Fibroblast of pulmonary artery (primary cell): ENCODE measurements at regions not wholly inside any gene's neighbourhood (a gene's known extent, or its start where the extent isn't known, plus 50 kb on each side); places are given as distances from the start of the nearest gene placed in this dataset.

Source experiments
- DNase-seq: peaks from one replicate; pipeline ENCODE4 v3.0.0-alpha.2; 2010; ENCODE audit warnings: low read depth
- H3K4me3 ChIP-seq: replicated peaks from 2 replicates; pipeline ENCODE4 v1.5.1; 2011; ENCODE audit warnings: low read depth, mild to moderate bottlenecking, control low read depth, low read length, moderate library complexity
- TF ChIP-seq, protein P1 (sequence below): IDR thresholded peaks from 2 replicates; pipeline ENCODE4 v1.5.1; 2011; ENCODE audit warnings: mild to moderate bottlenecking, control low read depth, low read length, inconsistent platforms; ENCODE audit errors: missing control alignments

GRCh38 chr16:5480431-5481195 is 383.0 kb upstream of the EEF2KMT start:
- H3K4me3 ChIP-seq = no peak overlapping the region
- TF ChIP-seq, protein P1, sequence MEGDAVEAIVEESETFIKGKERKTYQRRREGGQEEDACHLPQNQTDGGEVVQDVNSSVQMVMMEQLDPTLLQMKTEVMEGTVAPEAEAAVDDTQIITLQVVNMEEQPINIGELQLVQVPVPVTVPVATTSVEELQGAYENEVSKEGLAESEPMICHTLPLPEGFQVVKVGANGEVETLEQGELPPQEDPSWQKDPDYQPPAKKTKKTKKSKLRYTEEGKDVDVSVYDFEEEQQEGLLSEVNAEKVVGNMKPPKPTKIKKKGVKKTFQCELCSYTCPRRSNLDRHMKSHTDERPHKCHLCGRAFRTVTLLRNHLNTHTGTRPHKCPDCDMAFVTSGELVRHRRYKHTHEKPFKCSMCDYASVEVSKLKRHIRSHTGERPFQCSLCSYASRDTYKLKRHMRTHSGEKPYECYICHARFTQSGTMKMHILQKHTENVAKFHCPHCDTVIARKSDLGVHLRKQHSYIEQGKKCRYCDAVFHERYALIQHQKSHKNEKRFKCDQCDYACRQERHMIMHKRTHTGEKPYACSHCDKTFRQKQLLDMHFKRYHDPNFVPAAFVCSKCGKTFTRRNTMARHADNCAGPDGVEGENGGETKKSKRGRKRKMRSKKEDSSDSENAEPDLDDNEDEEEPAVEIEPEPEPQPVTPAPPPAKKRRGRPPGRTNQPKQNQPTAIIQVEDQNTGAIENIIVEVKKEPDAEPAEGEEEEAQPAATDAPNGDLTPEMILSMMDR = no peak
- DNase-seq = no peak

DNA sequence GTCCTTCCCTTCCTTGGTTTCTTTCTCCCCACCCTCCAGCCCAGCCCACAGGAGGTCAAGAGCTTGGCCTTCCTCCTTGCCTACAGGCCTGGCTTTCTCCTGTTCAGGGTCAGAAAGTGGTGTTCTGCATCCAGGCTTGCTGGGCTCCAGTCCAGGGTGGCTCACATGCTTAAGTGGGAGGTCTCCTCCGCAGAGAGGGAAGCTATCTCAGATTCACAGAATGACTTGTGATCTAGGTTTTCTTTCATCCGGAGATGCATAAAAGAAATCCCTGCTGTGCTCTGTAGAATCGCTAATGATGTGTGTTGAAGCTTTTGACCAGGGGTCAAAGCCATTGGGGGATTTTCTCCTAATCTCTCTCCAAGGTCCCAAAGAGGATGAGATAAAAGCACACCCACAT is 382.3 kb upstream of the EEF2KMT start:
- DNase-seq = no peak
- no peak overlapping the region for H3K4me3 ChIP-seq
- TF ChIP-seq, protein P1 = no peak

- DNase-seq = no peak
- TF ChIP-seq, protein P1 = no peak
- H3K4me3 ChIP-seq = no peak overlapping the region
These were observed 380.4 kb upstream of the EEF2KMT start for GRCh38 chr16:5478036-5478435.

- no peak overlapping the region for H3K4me3 ChIP-seq
- DNase-seq = no peak
- TF ChIP-seq, protein P1 = no peak
These were observed 379.7 kb upstream of the EEF2KMT start for GRCh38 chr16:5477251-5477650.

DNA sequence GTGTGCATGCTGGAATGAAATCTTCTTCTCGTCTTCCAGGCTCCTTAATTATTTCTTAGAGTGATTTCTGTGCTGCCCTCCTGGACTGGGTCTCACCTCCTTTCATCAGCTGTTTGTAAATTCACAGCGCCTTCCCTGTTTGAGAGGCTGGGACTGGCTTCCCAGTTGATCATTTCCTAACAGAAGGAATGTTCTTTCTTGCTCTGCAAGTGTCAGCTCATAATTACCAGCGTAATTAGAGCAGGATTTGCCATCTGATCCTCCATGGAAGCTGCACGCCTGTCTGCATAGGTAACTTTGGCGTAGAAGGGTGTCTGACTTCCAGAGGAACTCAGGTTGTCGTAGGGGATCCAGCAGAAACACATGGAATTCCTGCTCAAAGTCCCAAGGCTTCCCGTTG is 375.0 kb upstream of the EEF2KMT start:
- DNase-seq = no peak
- TF ChIP-seq, protein P1 = no peak
- no peak overlapping the region for H3K4me3 ChIP-seq

- TF ChIP-seq, protein P1 = no peak
- no peak for DNase-seq
These were observed 370.9 kb upstream of the EEF2KMT start for GRCh38 chr16:5468488-5468887.

GRCh38 chr16:5467552-5467951 is 370.0 kb upstream of the EEF2KMT start:
- H3K4me3 ChIP-seq = no peak overlapping the region
- TF ChIP-seq, protein P1 = no peak
- no peak for DNase-seq

More at GRCh38 chr16:5468488-5468887, 370.9 kb upstream of the EEF2KMT start:
- H3K4me3 ChIP-seq = no peak overlapping the region
